Naive B cell (primary cell): ENCODE measurements at regions not wholly inside any gene's neighbourhood (a gene's known extent, or its start where the extent isn't known, plus 50 kb on each side); places are given as distances from the start of the nearest gene placed in this dataset.
"Not testable (repeated sequence)": the region's sequence is repeated elsewhere in the genome, so short reads cannot be mapped to it uniquely, and the experiment has no call there.

Experiments
- ATAC-seq, 2 donors: fragments of 150-1000 bp; cut with Tn5 transposase; 2 replicates each; pipeline ENCODE4 v1.10.0; 2021; ENCODE audit warnings: low read depth in 2 of 2, mild to moderate bottlenecking in 2 of 2, moderate library complexity in 2 of 2
- DNase-seq: peaks from one replicate; pipeline ENCODE4 v3.0.0; 2022
- H3K27ac Mint-ChIP-seq, 6 donors: one replicate each; pipeline ENCODE4 v1.8.0; 2020 to 2022; ENCODE audit warnings: mild to moderate bottlenecking in 6 of 6, mixed read lengths in 6 of 6, moderate library complexity in 5 of 6, inconsistent platforms in 2 of 6
- H3K27me3 Mint-ChIP-seq, 3 donors: one replicate each; pipeline ENCODE4 v1.8.0; 2021 to 2022; ENCODE audit warnings: mixed read lengths in 3 of 3, mild to moderate bottlenecking in 1 of 3
- H3K36me3 Mint-ChIP-seq, 2 donors: one replicate each; pipeline ENCODE4 v1.8.0; 2020 to 2022; ENCODE audit warnings: mixed read lengths in 2 of 2, inconsistent platforms in 1 of 2, mild to moderate bottlenecking in 1 of 2
- H3K4me1 Mint-ChIP-seq, 3 donors: one replicate each; pipeline ENCODE4 v1.8.0; 2020 to 2022; ENCODE audit warnings: mixed read lengths in 3 of 3, inconsistent platforms in 1 of 3, mild to moderate bottlenecking in 1 of 3, moderate library complexity in 1 of 3
- H3K4me3 Mint-ChIP-seq, 8 donors: one replicate each; pipeline ENCODE4 v1.8.0; 2020 to 2022; ENCODE audit warnings: mild to moderate bottlenecking in 8 of 8, mixed read lengths in 8 of 8, moderate library complexity in 8 of 8, inconsistent platforms in 2 of 8
- H3K9me3 Mint-ChIP-seq, 7 donors: one replicate each; pipeline ENCODE4 v1.8.0; 2020 to 2022; ENCODE audit warnings: mixed read lengths in 7 of 7, mild to moderate bottlenecking in 5 of 7, inconsistent platforms in 2 of 7, moderate library complexity in 1 of 7

DNA sequence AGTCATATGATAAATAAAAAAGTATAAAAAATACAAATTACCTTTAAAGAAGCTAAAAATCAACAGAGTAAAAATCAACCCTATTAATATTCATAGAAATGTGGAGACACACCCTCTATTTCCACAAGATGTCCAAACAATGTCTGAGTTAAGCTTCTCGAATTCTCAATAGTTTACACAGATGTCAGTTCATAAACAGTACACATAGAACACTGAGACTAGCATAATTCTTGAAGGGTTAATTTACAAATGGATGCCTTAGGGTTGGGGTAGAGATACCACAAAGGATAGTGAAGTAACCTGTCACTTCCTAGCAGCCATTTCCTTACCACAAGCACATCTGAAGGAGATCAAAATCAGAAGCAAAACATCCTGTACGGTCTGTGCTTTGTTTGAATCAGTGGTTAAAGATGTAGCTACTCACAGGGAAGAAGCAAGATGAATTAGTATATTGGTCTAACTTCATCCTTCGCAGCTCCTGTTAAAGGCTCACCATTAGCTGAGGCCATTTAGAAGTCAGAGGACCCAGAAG, 2393.9 kb downstream of the ARAP2 start:
- no peaks in the 10 kb centered on the region for H3K4me1 Mint-ChIP-seq
- no peak for ATAC-seq
- H3K27ac Mint-ChIP-seq = no peak overlapping the region
- no peaks in the 10 kb centered on the region for H3K36me3 Mint-ChIP-seq
- H3K4me3 Mint-ChIP-seq = no peak overlapping the region
- no peaks in the 10 kb centered on the region for H3K27me3 Mint-ChIP-seq
- no peak for DNase-seq
- peaks cover 3 to 9% (median 6%) of the 10 kb centered on the region in 7 donors for H3K9me3 Mint-ChIP-seq

DNA sequence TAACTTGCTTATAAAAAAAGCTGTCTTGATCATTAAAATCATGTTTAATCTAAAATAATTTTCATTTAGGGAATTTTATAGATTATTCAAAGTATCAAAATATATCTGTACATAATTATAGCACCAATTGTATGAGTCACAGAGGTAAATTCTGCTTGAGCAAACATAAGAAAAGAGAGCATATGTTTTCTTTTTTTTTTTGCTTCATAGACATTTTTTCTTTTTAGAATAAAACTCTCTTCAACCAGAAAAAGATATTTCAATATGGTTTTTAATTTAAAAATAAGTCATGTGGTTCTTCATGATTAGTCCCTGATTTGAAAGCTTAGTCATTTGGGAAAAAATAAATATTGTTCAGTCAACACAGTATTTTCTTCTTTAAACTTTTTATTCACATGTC, 2390.6 kb downstream of the ARAP2 start:
- not testable (repeated sequence) for DNase-seq, H3K27me3 Mint-ChIP-seq, ATAC-seq, H3K4me1 Mint-ChIP-seq, H3K4me3 Mint-ChIP-seq, H3K27ac Mint-ChIP-seq, H3K9me3 Mint-ChIP-seq, H3K36me3 Mint-ChIP-seq

DNA sequence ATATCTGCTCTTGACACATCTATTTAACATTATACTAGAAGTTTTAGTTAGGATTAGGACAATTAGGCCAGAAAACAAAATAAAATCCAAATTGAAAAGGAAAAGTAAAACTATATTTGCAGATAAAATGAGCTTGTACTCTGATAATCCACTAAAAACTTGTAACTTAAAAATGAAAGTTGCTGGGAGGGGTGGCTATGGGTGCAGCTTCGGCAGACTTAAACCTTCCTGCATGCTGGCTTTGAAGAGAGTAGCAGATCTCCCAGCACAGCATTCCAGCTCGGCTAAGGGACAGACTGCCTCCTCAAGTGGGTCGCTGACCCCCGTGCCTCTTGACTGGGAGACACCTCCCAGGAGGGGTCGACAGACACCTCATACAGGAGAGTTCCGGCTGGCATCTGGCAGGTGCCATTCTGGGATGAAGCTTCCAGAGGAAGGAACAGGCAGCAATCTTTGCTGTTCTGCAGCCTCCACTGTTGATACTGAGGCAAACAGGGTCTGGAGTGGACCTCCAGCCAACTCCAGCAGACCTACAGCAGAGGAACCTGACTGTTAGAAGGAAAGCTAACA, 2379.9 kb downstream of the ARAP2 start:
- Mint-ChIP-seq H3K4me1 (no peaks in the 10 kb centered on the region), H3K36me3 (no peaks in the 10 kb centered on the region), H3K4me3 (no peak overlapping the region), H3K9me3 (peaks cover 2 to 15% (median 12%) of the 10 kb centered on the region in 7 donors), H3K27me3 (no peaks in the 10 kb centered on the region), H3K27ac (no peak overlapping the region)
- DNase-seq = no peak
- no peak for ATAC-seq

DNA sequence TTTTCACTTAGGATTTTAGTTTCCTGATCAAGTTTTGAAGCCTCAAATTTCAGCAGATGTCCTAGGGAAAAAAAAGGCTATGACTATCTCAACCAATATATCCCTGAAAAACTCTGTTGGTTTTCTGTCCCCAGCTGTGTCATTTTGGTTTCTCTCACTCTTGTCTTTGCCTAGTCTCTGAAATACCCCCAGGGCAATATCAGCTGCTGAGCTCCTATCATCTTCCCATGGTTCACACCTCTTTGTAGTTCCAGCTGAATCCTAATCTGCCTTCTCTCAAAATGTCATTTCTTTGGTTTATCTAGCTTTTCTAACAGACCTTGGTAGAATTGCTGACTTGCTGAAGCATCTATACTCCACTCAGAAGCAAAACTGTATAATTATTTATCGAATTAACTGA, 2370.5 kb downstream of the ARAP2 start:
- Mint-ChIP-seq H3K36me3 (no peaks in the 10 kb centered on the region), H3K9me3 (peaks cover 0 to 10% (median 4%) of the 10 kb centered on the region in 7 donors), H3K27ac (no peak overlapping the region), H3K27me3 (no peaks in the 10 kb centered on the region), H3K4me1 (no peaks in the 10 kb centered on the region), H3K4me3 (no peak overlapping the region)
- no peak for DNase-seq
- no peak for ATAC-seq

DNA sequence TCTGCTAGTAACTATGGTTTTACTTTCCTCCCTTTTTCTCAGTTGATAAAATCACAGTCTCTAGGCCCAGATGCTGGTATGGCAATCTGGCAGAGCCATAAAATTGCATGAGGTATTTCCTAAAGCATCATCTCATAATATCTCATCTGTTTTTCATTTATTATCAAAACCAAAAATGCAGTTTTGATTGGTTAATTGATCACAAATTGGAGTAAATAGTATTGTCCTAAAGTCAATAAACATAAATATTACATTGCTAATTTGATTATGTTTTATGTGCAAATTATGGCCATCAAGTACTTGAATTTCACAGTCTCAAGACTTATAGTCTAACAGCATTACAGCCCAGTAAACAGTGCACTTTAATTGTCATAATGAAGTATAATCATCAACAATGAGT, 2365.6 kb downstream of the ARAP2 start:
- ATAC-seq = no peak
- Mint-ChIP-seq H3K27me3 (no peaks in the 10 kb centered on the region), H3K27ac (no peak overlapping the region), H3K36me3 (no peaks in the 10 kb centered on the region), H3K9me3 (peaks cover 0 to 20% (median 4%) of the 10 kb centered on the region in 7 donors), H3K4me3 (no peak overlapping the region), H3K4me1 (no peaks in the 10 kb centered on the region)
- no peak for DNase-seq

DNA sequence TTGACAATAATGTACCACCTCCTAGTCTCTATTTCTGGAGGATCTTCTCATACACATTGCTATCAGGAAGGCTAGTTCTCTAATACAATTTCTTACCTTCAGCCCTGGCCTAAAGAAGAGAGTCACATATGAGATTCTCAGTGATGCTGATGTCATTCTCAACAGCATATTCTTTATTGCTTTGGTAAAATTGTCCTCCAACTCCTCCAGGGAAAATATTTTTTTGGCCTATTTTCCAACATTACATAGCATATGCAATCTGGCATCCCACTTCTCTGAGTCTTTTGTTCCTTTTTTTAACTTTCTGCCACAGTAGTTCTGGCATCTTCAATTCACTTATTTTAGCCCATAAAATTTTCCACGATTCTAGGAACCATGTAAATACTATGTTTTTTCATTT, 2363.1 kb downstream of the ARAP2 start:
- no peaks in the 10 kb centered on the region for H3K36me3 Mint-ChIP-seq
- H3K4me3 Mint-ChIP-seq = no peak overlapping the region
- H3K4me1 Mint-ChIP-seq = no peaks in the 10 kb centered on the region
- ATAC-seq = no peak
- H3K27ac Mint-ChIP-seq = no peak overlapping the region
- H3K27me3 Mint-ChIP-seq = no peaks in the 10 kb centered on the region
- no peak for DNase-seq
- H3K9me3 Mint-ChIP-seq = peaks cover 0 to 20% (median 3%) of the 10 kb centered on the region in 7 donors

DNA sequence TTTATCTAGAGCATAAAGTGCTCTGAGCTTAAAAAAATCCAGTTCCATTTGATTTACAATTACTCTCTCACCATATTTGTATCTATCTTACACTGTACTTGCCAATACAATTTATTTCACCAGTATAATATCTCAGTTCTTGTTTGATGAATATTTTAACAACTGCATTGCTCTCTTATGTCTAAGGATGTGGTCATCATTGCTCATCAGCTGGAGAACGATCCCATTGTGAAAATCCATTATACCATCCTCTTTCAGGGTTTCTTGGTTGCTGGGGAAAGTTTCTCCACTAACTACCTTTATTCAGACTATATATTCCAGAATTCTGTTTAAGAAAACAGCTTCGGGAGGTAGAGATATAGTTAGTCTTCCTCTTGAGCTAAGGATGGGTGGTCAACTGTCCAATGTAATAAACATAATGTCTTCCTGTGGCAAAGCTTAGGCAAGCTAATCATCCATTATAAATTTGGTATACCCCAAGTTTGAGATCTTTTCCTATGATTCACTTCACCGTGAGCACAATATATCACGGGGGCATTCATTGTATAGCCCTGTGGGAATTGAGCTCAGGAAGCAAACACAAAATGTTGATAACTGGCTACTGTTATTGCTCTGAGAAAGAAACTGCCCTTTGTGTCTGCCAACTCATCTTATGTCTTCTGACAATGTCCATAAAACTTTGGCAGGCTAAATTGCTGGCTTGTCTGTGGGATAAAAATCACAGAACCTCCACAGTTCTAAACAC, 2361.9 kb downstream of the ARAP2 start:
- Mint-ChIP-seq H3K36me3 (no peaks in the 10 kb centered on the region), H3K9me3 (peaks cover 0 to 17% (median 2%) of the 10 kb centered on the region in 7 donors), H3K4me1 (no peaks in the 10 kb centered on the region), H3K27me3 (no peaks in the 10 kb centered on the region), H3K27ac (no peak overlapping the region), H3K4me3 (no peak overlapping the region)
- DNase-seq (no peak), ATAC-seq (no peak)

DNA sequence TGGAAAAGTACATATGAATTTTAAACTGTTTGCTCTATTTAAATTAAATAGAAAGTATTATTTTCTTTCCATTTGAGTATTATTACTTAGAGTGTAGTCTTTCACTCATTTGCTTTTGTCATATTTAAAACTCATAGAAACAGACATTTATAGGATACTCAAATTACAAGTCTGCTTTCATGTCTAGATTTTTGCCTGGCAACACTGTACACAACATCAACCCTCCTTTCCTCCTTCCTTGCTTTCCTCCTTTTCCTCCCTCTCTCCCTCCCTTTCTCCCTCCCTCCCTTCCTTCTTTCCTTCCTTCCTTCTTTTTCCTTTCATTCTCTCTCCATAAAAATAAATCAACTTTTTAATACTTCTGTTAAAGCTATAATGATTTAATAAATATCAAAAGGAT, 2361.2 kb downstream of the ARAP2 start:
- DNase-seq = no peak
- no peaks in the 10 kb centered on the region for H3K4me1 Mint-ChIP-seq
- no peak overlapping the region for H3K27ac Mint-ChIP-seq
- H3K4me3 Mint-ChIP-seq = no peak overlapping the region
- peaks cover 0 to 14% (median 2%) of the 10 kb centered on the region in 7 donors for H3K9me3 Mint-ChIP-seq
- H3K27me3 Mint-ChIP-seq = no peaks in the 10 kb centered on the region
- ATAC-seq = no peak
- H3K36me3 Mint-ChIP-seq = no peaks in the 10 kb centered on the region

DNA sequence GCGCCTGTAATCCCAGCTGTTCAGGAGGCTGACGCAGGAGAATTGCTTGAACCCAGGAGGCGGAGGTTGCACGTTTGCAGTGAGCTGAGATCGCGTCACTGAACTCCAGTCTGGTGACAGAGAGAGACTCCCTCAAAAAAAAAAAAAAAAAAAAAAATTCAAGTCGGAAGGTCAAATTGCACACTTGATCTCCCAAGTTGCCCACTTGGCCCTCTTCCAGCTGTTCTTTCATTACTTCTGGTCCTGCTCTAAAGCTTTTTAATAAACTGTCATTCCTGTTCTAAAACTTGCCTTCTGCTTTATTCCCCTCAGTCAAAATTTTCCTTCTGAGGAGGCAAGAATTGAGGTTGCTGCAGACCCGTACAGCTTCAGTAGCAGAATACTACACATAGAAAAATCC, 2358.0 kb downstream of the ARAP2 start:
- ATAC-seq = no peak
- no peak for DNase-seq
- no peaks in the 10 kb centered on the region for H3K36me3 Mint-ChIP-seq
- H3K9me3 Mint-ChIP-seq = peaks cover 0 to 5% (median 2%) of the 10 kb centered on the region in 7 donors
- no peaks in the 10 kb centered on the region for H3K27me3 Mint-ChIP-seq
- no peak overlapping the region for H3K4me3 Mint-ChIP-seq
- no peaks in the 10 kb centered on the region for H3K4me1 Mint-ChIP-seq
- H3K27ac Mint-ChIP-seq = no peak overlapping the region

DNA sequence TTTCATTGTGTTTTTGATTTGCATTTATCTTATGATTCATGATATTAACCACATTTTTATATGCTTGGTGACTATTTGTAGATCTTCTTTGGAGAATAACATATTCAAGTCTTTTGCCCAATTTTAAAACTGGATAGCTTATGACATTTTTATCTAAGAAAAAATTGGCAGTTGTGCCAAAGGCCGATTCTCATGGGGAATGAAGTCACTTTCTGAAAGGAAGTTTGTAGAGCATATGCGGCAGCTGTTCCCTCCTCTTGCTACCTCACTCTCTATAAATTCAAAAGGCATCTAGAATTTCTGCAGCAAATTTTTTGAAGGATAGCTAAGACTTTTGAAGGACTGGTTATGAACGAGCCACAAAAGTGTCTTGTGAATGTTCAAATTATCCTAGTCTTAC, 2353.5 kb downstream of the ARAP2 start:
- H3K9me3 Mint-ChIP-seq = peaks cover 0 to 5% (median 0%) of the 10 kb centered on the region in 7 donors
- H3K27ac Mint-ChIP-seq = no peak overlapping the region
- no peaks in the 10 kb centered on the region for H3K27me3 Mint-ChIP-seq
- no peak overlapping the region for H3K4me3 Mint-ChIP-seq
- ATAC-seq (no peak), DNase-seq (no peak)
- no peaks in the 10 kb centered on the region for H3K4me1 Mint-ChIP-seq
- no peaks in the 10 kb centered on the region for H3K36me3 Mint-ChIP-seq

DNA sequence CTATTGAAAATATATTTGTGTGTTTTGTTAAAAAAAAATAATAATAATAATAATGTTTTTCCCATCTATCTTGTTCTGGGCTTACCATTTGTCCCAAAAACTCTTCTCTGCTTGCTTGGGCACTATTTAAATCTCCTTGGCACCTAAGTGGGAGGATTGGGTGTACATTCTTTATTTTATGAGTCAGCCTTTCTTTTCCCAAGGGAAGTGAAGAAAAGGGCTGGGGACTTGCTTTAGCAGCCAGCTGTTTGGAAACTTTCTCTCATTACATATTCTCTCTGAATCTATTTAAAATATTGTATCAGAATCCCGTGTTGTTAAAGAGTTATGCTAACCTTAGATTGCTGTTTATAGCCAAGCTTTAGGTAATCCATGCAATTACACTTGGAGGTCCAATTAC, 2332.4 kb downstream of the ARAP2 start:
- H3K27ac Mint-ChIP-seq = no peak overlapping the region
- H3K4me3 Mint-ChIP-seq = no peak overlapping the region
- peaks cover 0 to 14% (median 4%) of the 10 kb centered on the region in 7 donors for H3K9me3 Mint-ChIP-seq
- no peaks in the 10 kb centered on the region for H3K36me3 Mint-ChIP-seq
- ATAC-seq = no peak
- H3K27me3 Mint-ChIP-seq = no peaks in the 10 kb centered on the region
- no peaks in the 10 kb centered on the region for H3K4me1 Mint-ChIP-seq
- no peak for DNase-seq

DNA sequence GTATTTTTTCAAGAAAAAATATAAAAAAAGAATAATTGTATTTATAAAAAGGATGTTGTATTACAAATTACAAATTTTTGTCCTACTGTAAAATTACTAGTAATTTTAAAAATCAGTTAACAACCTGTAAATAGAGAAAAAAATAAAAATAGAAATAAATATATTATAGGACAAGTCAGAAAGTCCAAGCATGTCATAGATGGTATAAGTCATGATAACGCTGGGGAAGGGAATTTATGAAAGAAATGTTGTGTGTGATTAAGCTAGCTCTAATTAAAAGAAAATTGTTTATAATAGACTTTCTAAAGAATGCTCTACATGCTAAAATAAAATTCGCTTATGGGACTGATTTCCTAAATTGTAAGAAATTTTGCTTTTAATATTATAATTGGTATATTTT, 2329.9 kb downstream of the ARAP2 start:
- peaks cover 0 to 14% (median 2%) of the 10 kb centered on the region in 7 donors for H3K9me3 Mint-ChIP-seq

DNA sequence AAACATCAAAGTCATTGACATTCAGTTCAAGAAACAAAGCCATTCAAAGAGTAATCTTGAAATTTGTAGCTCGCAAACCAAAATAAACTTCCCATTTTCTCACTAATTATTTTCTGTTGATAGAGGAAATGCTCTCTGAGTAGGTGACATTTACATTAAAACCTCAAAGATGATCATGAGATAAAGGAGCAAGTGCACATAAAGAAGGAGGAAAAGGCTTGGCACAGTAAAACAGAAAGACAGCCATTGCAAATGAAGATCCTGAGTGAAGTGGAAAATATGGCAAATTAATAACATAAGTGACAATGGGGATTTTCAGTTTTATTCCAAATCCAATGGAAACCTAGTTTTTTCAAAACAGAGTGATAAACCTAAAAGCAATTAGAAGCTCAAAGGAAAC, 2320.8 kb downstream of the ARAP2 start:
- no peak overlapping the region for H3K4me3 Mint-ChIP-seq
- H3K9me3 Mint-ChIP-seq = peaks cover 0 to 5% (median 1%) of the 10 kb centered on the region in 7 donors
- ATAC-seq (no peak), DNase-seq (no peak)
- no peaks in the 10 kb centered on the region for H3K27me3 Mint-ChIP-seq
- no peaks in the 10 kb centered on the region for H3K36me3 Mint-ChIP-seq
- H3K4me1 Mint-ChIP-seq = no peaks in the 10 kb centered on the region
- no peak overlapping the region for H3K27ac Mint-ChIP-seq

More for the DNA sequence above, 2329.9 kb downstream of the ARAP2 start:
- DNase-seq = no peak
- no peaks in the 10 kb centered on the region for H3K27me3 Mint-ChIP-seq
- H3K36me3 Mint-ChIP-seq = no peaks in the 10 kb centered on the region
- no peak overlapping the region for H3K4me3 Mint-ChIP-seq
- no peaks in the 10 kb centered on the region for H3K4me1 Mint-ChIP-seq
- no peak overlapping the region for H3K27ac Mint-ChIP-seq
- ATAC-seq = no peak

DNA sequence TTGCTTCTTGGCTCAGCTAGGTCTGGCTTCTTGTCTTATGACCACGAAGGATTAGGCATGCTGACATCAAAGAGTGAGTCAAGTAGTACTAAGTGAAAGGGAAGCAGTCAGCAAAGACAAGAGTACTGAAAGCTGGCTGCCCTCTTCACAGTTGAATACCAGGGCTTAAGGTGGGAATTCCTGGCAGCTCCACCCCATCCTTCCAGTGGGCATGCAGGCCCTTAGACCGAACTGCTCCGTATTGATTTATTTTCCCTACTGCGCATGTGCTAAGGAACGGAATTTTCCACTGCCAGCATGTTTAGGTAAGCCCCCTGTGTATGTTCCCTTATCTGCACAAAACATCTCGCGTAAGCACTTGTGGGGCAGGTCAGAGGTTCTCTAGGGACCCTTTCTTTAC, 2320.1 kb downstream of the ARAP2 start:
- no peak overlapping the region for H3K4me3 Mint-ChIP-seq
- H3K9me3 Mint-ChIP-seq = peaks cover 0 to 5% (median 1%) of the 10 kb centered on the region in 7 donors
- H3K36me3 Mint-ChIP-seq = no peaks in the 10 kb centered on the region
- ATAC-seq (no peak), DNase-seq (no peak)
- H3K27ac Mint-ChIP-seq = no peak overlapping the region
- H3K4me1 Mint-ChIP-seq = no peaks in the 10 kb centered on the region
- H3K27me3 Mint-ChIP-seq = no peaks in the 10 kb centered on the region
